Endodermal cell (in vitro differentiated cells): ENCODE measurements at regions not wholly inside any gene's neighbourhood (a gene's known extent, or its start where the extent isn't known, plus 50 kb on each side); places are given as distances from the start of the nearest gene placed in this dataset.

Experiments used
- DNase-seq: peaks from one replicate; pipeline ENCODE4 v3.0.0-alpha.2; 2017
- H3K27ac ChIP-seq: 2 replicates; pipeline ENCODE4 v1.5.1; 2013; ENCODE audit warnings: mild to moderate bottlenecking, low read depth, low read length, moderate library complexity
- H3K27me3 ChIP-seq: 2 replicates; pipeline ENCODE4 v1.6.1; 2013; ENCODE audit warnings: mild to moderate bottlenecking, low read length, moderate library complexity; ENCODE audit not compliant: insufficient read depth, control insufficient read depth, poor library complexity, severe bottlenecking
- H3K36me3 ChIP-seq: 2 replicates; pipeline ENCODE4 v1.7.0; 2013; ENCODE audit warnings: mild to moderate bottlenecking, low read length, moderate library complexity; ENCODE audit not compliant: control insufficient read depth, insufficient read depth
- H3K4me1 ChIP-seq: one replicate; pipeline ENCODE4 v1.7.0; 2013; ENCODE audit warnings: low read length; ENCODE audit not compliant: control insufficient read depth, insufficient read depth
- H3K4me3 ChIP-seq: 2 replicates; pipeline ENCODE4 v1.5.1; 2013; ENCODE audit warnings: mild to moderate bottlenecking, low read length, moderate library complexity
- H3K9ac ChIP-seq: 2 replicates; pipeline ENCODE4 v1.6.1; 2013; ENCODE audit warnings: mild to moderate bottlenecking, low read length, moderate library complexity; ENCODE audit not compliant: poor library complexity, severe bottlenecking; ENCODE audit errors: extremely low read depth
- H3K9me3 ChIP-seq: 2 replicates; pipeline ENCODE4 v1.6.1; 2013; ENCODE audit warnings: mild to moderate bottlenecking, low read length, moderate library complexity; ENCODE audit not compliant: control insufficient read depth
- H3K27ac Mint-ChIP-seq: 2 replicates; pipeline ENCODE4 v1.8.0; 2020; ENCODE audit warnings: mixed read lengths
- H3K27me3 Mint-ChIP-seq: 2 replicates; pipeline ENCODE4 v1.8.0; 2021; ENCODE audit warnings: mild to moderate bottlenecking, mixed read lengths; ENCODE audit not compliant: insufficient read depth
- H3K36me3 Mint-ChIP-seq: 2 replicates; pipeline ENCODE4 v1.8.0; 2020; ENCODE audit warnings: low read depth, mixed read lengths
- H3K4me1 Mint-ChIP-seq: 2 replicates; pipeline ENCODE4 v1.8.0; 2020; ENCODE audit warnings: mixed read lengths
- H3K4me3 Mint-ChIP-seq: 2 replicates; pipeline ENCODE4 v1.8.0; 2020; ENCODE audit warnings: mild to moderate bottlenecking, moderate library complexity, mixed read lengths
- H3K9me3 Mint-ChIP-seq: 2 replicates; pipeline ENCODE4 v1.8.0; 2020; ENCODE audit warnings: mild to moderate bottlenecking, mixed read lengths
- CTCF ChIP-seq: fragments of 200-600 bp; sonication (generic); conservative IDR thresholded peaks from 2 replicates; pipeline ENCODE4 v1.5.0; 2021; ENCODE audit warnings: antibody characterized with exemption, mild to moderate bottlenecking
- WGBS, 2 experiments: methylation state at CpG; one replicate each; pipeline versions ENCODE4 v1.1.5 to v1.1.7; 2013; ENCODE audit warnings: missing lambda C conversion rate in 2 of 2, mixed read lengths in 1 of 2; ENCODE audit not compliant: insufficient coverage in 1 of 2, insufficient read length in 1 of 2; 5-methylcytosine and 5-hydroxymethylcytosine counted together

GRCh38 chr14:104344818-104345620, 206.6 kb downstream of the KIF26A start:
- Histone ChIP-seq H3K9ac (no peak overlapping the region), H3K36me3 (no peaks in the 10 kb centered on the region), H3K4me1 (no peaks in the 10 kb centered on the region), H3K27me3 (no peaks in the 10 kb centered on the region), H3K9me3 (no peaks in the 10 kb centered on the region), H3K4me3 (no peak overlapping the region), H3K27ac (no peak overlapping the region)
- 87 to 91% methylated on average over 11 of the region's 11 CpGs for WGBS, 2 experiments
- H3K27me3 Mint-ChIP-seq, result peaks cover 7% of the 10 kb centered on the region
- peaks cover 8% of the 10 kb centered on the region for H3K9me3 Mint-ChIP-seq
- no peak for TF ChIP-seq CTCF
- H3K4me3 Mint-ChIP-seq, result no peak overlapping the region
- peak; percentile 22 for DNase-seq
- H3K36me3 Mint-ChIP-seq, result no peaks in the 10 kb centered on the region
- H3K27ac Mint-ChIP-seq, result no peak overlapping the region
- no peaks in the 10 kb centered on the region for H3K4me1 Mint-ChIP-seq

- Mint-ChIP-seq H3K4me3 (no peak overlapping the region), H3K27me3 (peaks cover 2% of the 10 kb centered on the region), H3K27ac (no peak overlapping the region), H3K4me1 (no peaks in the 10 kb centered on the region), H3K36me3 (no peaks in the 10 kb centered on the region), H3K9me3 (peaks cover 8% of the 10 kb centered on the region)
- 88 to 89% methylated on average over 10 to 20 of the region's 20 CpGs for WGBS, 2 experiments
- Histone ChIP-seq H3K4me3 (no peak overlapping the region), H3K4me1 (no peaks in the 10 kb centered on the region), H3K27me3 (no peaks in the 10 kb centered on the region), H3K9me3 (no peaks in the 10 kb centered on the region), H3K9ac (no peak overlapping the region), H3K27ac (no peak overlapping the region), H3K36me3 (no peaks in the 10 kb centered on the region)
- TF ChIP-seq CTCF, result no peak
- DNase-seq, result peak; percentile 30
Observed at GRCh38 chr14:104345621-104346462, 207.5 kb downstream of the KIF26A start.

GRCh38 chr14:104346608-104347007, 208.2 kb downstream of the KIF26A start:
- 85 to 90% methylated on average over 9 to 10 of the region's 10 CpGs for WGBS, 2 experiments
- Histone ChIP-seq H3K9ac (no peak overlapping the region), H3K9me3 (no peaks in the 10 kb centered on the region), H3K4me1 (no peaks in the 10 kb centered on the region), H3K4me3 (no peak overlapping the region), H3K36me3 (no peaks in the 10 kb centered on the region), H3K27me3 (no peaks in the 10 kb centered on the region), H3K27ac (no peak overlapping the region)
- Mint-ChIP-seq H3K4me3 (no peak overlapping the region), H3K27ac (no peak overlapping the region), H3K36me3 (no peaks in the 10 kb centered on the region), H3K4me1 (no peaks in the 10 kb centered on the region), H3K27me3 (peaks cover 2% of the 10 kb centered on the region), H3K9me3 (peaks cover 5% of the 10 kb centered on the region)
- TF ChIP-seq CTCF, result no peak
- DNase-seq, result peak; percentile 35
